Ovary (tissue), 3 donors: ENCODE measurements at regions not wholly inside any gene's neighbourhood (a gene's known extent, or its start where the extent isn't known, plus 50 kb on each side); places are given as distances from the start of the nearest gene placed in this dataset.

Experiments
- CTCF ChIP-seq, 3 donors: fragments of 450-650 bp in 2 of 3; fragments of 200-600 bp in 1 of 3; IDR thresholded peaks; one replicate each; pipeline versions ENCODE4 v1.5.1 to v1.8.0; 2016 to 2022; ENCODE audit warnings: antibody characterized with exemption in 3 of 3, mild to moderate bottlenecking in 1 of 3
- EP300 ChIP-seq: sonication (generic); formaldehyde crosslinking; IDR thresholded peaks from one replicate; pipeline ENCODE4 v1.6.1; 2017; ENCODE audit warnings: antibody characterized with exemption
- POLR2A ChIP-seq: fragments of 450-650 bp; IDR thresholded peaks from one replicate; pipeline ENCODE4 v1.6.1; 2017; ENCODE audit warnings: antibody characterized with exemption, mild to moderate bottlenecking, moderate library complexity
- donor health status: DM: no; HTN: no; CAD: no.

GRCh38 chr16:11473728-11474127, 113.0 kb downstream of the LITAF start:
- TF ChIP-seq POLR2A, result no peak
- TF ChIP-seq CTCF (IDR thresholded peaks at IDR 0.05), result no peak
- no peak for TF ChIP-seq EP300
